Inflammatory macrophage treated with lipopolysaccharide for 4 hours (primary cell): ENCODE measurements at regions not wholly inside any gene's neighbourhood (a gene's known extent, or its start where the extent isn't known, plus 50 kb on each side); places are given as distances from the start of the nearest gene placed in this dataset.

Source experiments
- DNase-seq: peaks from one replicate; pipeline ENCODE4 v3.0.0-alpha.2; 2020

GRCh38 chr12:68452078-68452715 is 120.0 kb upstream of the MDM1 start:
- no peak for DNase-seq

GRCh38 chr12:68453278-68453677 is 121.1 kb upstream of the MDM1 start:
- DNase-seq, result no peak

- no peak for DNase-seq
Observed at GRCh38 chr12:68453876-68454275, 121.7 kb upstream of the MDM1 start.

GRCh38 chr12:68454892-68455291 is 122.7 kb upstream of the MDM1 start:
- DNase-seq, result peak; percentile 27

- peak; percentile 34 for DNase-seq
Observed at GRCh38 chr12:68455691-68456345, 123.7 kb upstream of the MDM1 start.

GRCh38 chr12:68458866-68459265 is 126.7 kb upstream of the MDM1 start:
- DNase-seq, result no peak

- no peak for DNase-seq
Observed at GRCh38 chr12:68460236-68460635, 128.1 kb upstream of the MDM1 start.

- no peak for DNase-seq
Observed at GRCh38 chr12:68461645-68462044, 129.5 kb upstream of the MDM1 start.

- DNase-seq, result no peak
Observed at GRCh38 chr12:68462803-68463202, 130.6 kb upstream of the MDM1 start.

GRCh38 chr12:68465227-68465626 is 133.1 kb upstream of the MDM1 start:
- no peak for DNase-seq

- no peak for DNase-seq
Observed at GRCh38 chr12:68467514-68467913, 135.4 kb upstream of the MDM1 start.

GRCh38 chr12:68468036-68468435 is 135.9 kb upstream of the MDM1 start:
- DNase-seq, result no peak

- DNase-seq, result no peak
Observed at GRCh38 chr12:68469113-68469512, 137.0 kb upstream of the MDM1 start.

- no peak for DNase-seq
Observed at GRCh38 chr12:68470664-68471328, 138.6 kb upstream of the MDM1 start.

- no peak for DNase-seq
Observed at GRCh38 chr12:68474467-68475204, 136.1 kb upstream of the RAP1B start.

- peak; percentile 30 for DNase-seq
Observed at GRCh38 chr12:68476794-68477193, 133.9 kb upstream of the RAP1B start.

GRCh38 chr12:68477261-68477772 is 133.4 kb upstream of the RAP1B start:
- DNase-seq, result no peak

GRCh38 chr12:68477906-68478305 is 132.8 kb upstream of the RAP1B start:
- DNase-seq, result no peak

GRCh38 chr12:68478516-68479260 is 132.0 kb upstream of the RAP1B start:
- no peak for DNase-seq

- no peak for DNase-seq
Observed at GRCh38 chr12:68479261-68479895, 131.3 kb upstream of the RAP1B start.

- DNase-seq, result no peak
Observed at GRCh38 chr12:68479896-68480291, 130.8 kb upstream of the RAP1B start.

GRCh38 chr12:68480526-68480925 is 130.2 kb upstream of the RAP1B start:
- no peak for DNase-seq
